ENCODE measurements at regions not wholly inside any gene's neighbourhood (a gene's known extent, or its start where the extent isn't known, plus 50 kb on each side); places are given as distances from the start of the nearest gene placed in this dataset.

GRCh38 chr18:68623342-68623741 lies 91.6 kb downstream of the TMX3 start:
- peak; percentile 10 to 90 (median 72) for DNase-seq

GRCh38 chr18:68611311-68611710 lies 103.6 kb downstream of the TMX3 start:
- no peak for DNase-seq

- DNase-seq = no peak
Measured at GRCh38 chr18:68608851-68609490, 105.9 kb downstream of the TMX3 start.

- no peak for DNase-seq
Measured at GRCh38 chr18:68607852-68608251, 107.1 kb downstream of the TMX3 start.

GRCh38 chr18:68604256-68604655 lies 110.7 kb downstream of the TMX3 start:
- DNase-seq = no peak

- peak in 1 of 3 experiments; percentile 21 for DNase-seq
Measured at GRCh38 chr18:68596016-68596415, 118.9 kb downstream of the TMX3 start.

GRCh38 chr18:68588169-68588568 lies 126.7 kb downstream of the TMX3 start:
- DNase-seq = peak in 1 of 3 experiments; percentile 18

GRCh38 chr18:68583685-68584084 lies 131.2 kb downstream of the TMX3 start:
- DNase-seq = no peak

GRCh38 chr18:68574311-68574710 lies 140.6 kb downstream of the TMX3 start:
- no peak for DNase-seq

GRCh38 chr18:68569936-68570335 lies 145.0 kb downstream of the TMX3 start:
- DNase-seq = no peak

- DNase-seq = no peak
Measured at GRCh38 chr18:68568364-68569155, 146.3 kb downstream of the TMX3 start.

- DNase-seq = no peak
Measured at GRCh38 chr18:68566991-68567390, 147.9 kb downstream of the TMX3 start.

- peak; percentile 0 to 77 (median 37) for DNase-seq
Measured at GRCh38 chr18:68564961-68565360, 149.9 kb downstream of the TMX3 start.

- DNase-seq = peak in 2 of 3 experiments; percentile 4 to 78
Measured at GRCh38 chr18:68564351-68564750, 150.6 kb downstream of the TMX3 start.

GRCh38 chr18:68560128-68560527 lies 154.8 kb downstream of the TMX3 start:
- no peak for DNase-seq

GRCh38 chr18:68557183-68557582 lies 157.7 kb downstream of the TMX3 start:
- DNase-seq = no peak

GRCh38 chr18:68555879-68556301 lies 159.0 kb downstream of the TMX3 start:
- DNase-seq = no peak

- no peak for DNase-seq
Measured at GRCh38 chr18:68548904-68549870, 165.7 kb downstream of the TMX3 start.

- DNase-seq = no peak
Measured at GRCh38 chr18:68543344-68543743, 171.6 kb downstream of the TMX3 start.

- peak in 1 of 3 experiments; percentile 63 for DNase-seq
Measured at GRCh38 chr18:68542846-68543245, 172.1 kb downstream of the TMX3 start.

- no peak for DNase-seq
Measured at GRCh38 chr18:68533641-68534040, 181.3 kb downstream of the TMX3 start.

- DNase-seq = peak in 2 of 3 experiments; percentile 12 to 43
Measured at GRCh38 chr18:68532328-68532885, 182.5 kb downstream of the TMX3 start.

GRCh38 chr18:68525091-68525490 lies 189.8 kb downstream of the TMX3 start:
- no peak for DNase-seq
